Tibial nerve (tissue), 4 donors: ENCODE measurements at regions not wholly inside any gene's neighbourhood (a gene's known extent, or its start where the extent isn't known, plus 50 kb on each side); places are given as distances from the start of the nearest gene placed in this dataset.

Source experiments
- DNase-seq, 2 donors: peaks; one replicate each; pipeline ENCODE4 v3.0.0-alpha.2; 2019; ENCODE audit warnings: low spot score in 2 of 2
- H3K27ac ChIP-seq, 4 donors: fragments of 200-600 bp; sonication (generic) in 3 of 4; one replicate each; pipeline ENCODE4 v1.5.1; 2017 to 2019; ENCODE audit warnings: mild to moderate bottlenecking in 1 of 4
- H3K27me3 ChIP-seq, 2 donors: fragments of 200-600 bp; sonication (generic) in 1 of 2; one replicate each; pipeline versions ENCODE4 v1.5.1 to v1.6.0; 2017 to 2019
- H3K36me3 ChIP-seq, 3 donors: fragments of 200-600 bp; sonication (generic); one replicate each; pipeline ENCODE4 v1.5.1; 2018 to 2019
- H3K4me1 ChIP-seq, 4 donors: fragments of 200-600 bp; sonication (generic) in 3 of 4; one replicate each; pipeline ENCODE4 v1.5.1; 2017 to 2019
- H3K4me3 ChIP-seq, 4 donors: fragments of 200-600 bp; sonication (generic) in 3 of 4; one replicate each; pipeline ENCODE4 v1.5.1; 2017 to 2019; ENCODE audit warnings: mild to moderate bottlenecking in 1 of 4, moderate library complexity in 1 of 4
- H3K9me3 ChIP-seq, 4 donors: fragments of 200-600 bp; sonication (generic) in 3 of 4; one replicate each; pipeline ENCODE4 v1.5.1; 2017 to 2019
- EP300 ChIP-seq, 2 donors: sonication (generic); formaldehyde crosslinking; IDR thresholded peaks; one replicate each; pipeline ENCODE4 v1.6.1; 2017; ENCODE audit warnings: antibody characterized with exemption in 2 of 2, mild to moderate bottlenecking in 1 of 2
- POLR2A ChIP-seq, 2 donors: fragments of 450-650 bp; IDR thresholded peaks; one replicate each; pipeline ENCODE4 v1.6.1; 2017; ENCODE audit warnings: antibody characterized with exemption in 2 of 2, mild to moderate bottlenecking in 2 of 2, moderate library complexity in 2 of 2
- WGBS, 2 donors: methylation state at CpG; one replicate each; pipeline ENCODE4 v1.1.5; 2018; 5-methylcytosine and 5-hydroxymethylcytosine counted together
- TF ChIP-seq, protein P1 (sequence below), 5 experiments: fragments of 200-600 bp in 3 of 5; fragments of 450-650 bp in 2 of 5; sonication (generic) in 3 of 5; IDR thresholded peaks; one replicate each; pipeline ENCODE4 v1.5.1; 2016 to 2019; ENCODE audit warnings: antibody characterized with exemption in 5 of 5, mild to moderate bottlenecking in 3 of 5, moderate library complexity in 2 of 5

DNA sequence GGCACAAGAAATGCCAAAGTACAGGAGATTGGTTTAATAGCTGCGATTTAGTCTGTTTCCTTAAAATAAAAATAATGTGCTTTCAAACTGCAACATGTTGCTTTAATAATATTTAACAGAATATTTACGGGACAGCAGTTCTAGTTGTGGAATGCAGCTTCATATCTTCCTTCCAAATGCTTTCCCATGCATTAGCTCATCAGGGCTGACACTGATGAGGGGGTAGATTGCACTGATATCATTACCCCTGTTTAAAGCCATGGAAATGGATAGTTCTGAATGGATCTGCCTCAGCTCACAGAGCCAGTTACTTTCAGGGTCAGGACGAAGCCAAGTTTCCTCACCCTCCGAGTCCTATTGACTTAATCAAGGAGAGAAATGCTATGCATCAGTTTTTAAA, 93.2 kb upstream of the OSMR start:
- Histone ChIP-seq H3K9me3 (no peaks in the 10 kb centered on the region), H3K36me3 (no peaks in the 10 kb centered on the region), H3K27me3 (no peaks in the 10 kb centered on the region), H3K4me3 (no peak overlapping the region), H3K4me1 (peaks cover 0 to 4% (median 0%) of the 10 kb centered on the region in 4 donors), H3K27ac (no peak overlapping the region)
- no peak for TF ChIP-seq POLR2A (IDR thresholded peaks at IDR 0.05)
- TF ChIP-seq EP300 (IDR thresholded peaks at IDR 0.05) = no peak
- TF ChIP-seq, protein P1, sequence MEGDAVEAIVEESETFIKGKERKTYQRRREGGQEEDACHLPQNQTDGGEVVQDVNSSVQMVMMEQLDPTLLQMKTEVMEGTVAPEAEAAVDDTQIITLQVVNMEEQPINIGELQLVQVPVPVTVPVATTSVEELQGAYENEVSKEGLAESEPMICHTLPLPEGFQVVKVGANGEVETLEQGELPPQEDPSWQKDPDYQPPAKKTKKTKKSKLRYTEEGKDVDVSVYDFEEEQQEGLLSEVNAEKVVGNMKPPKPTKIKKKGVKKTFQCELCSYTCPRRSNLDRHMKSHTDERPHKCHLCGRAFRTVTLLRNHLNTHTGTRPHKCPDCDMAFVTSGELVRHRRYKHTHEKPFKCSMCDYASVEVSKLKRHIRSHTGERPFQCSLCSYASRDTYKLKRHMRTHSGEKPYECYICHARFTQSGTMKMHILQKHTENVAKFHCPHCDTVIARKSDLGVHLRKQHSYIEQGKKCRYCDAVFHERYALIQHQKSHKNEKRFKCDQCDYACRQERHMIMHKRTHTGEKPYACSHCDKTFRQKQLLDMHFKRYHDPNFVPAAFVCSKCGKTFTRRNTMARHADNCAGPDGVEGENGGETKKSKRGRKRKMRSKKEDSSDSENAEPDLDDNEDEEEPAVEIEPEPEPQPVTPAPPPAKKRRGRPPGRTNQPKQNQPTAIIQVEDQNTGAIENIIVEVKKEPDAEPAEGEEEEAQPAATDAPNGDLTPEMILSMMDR (IDR thresholded peaks at IDR 0.05) = no peak
- WGBS, 2 donors = 83 to 84% methylated on average over 4 of the region's 4 CpGs
- DNase-seq = no peak

DNA sequence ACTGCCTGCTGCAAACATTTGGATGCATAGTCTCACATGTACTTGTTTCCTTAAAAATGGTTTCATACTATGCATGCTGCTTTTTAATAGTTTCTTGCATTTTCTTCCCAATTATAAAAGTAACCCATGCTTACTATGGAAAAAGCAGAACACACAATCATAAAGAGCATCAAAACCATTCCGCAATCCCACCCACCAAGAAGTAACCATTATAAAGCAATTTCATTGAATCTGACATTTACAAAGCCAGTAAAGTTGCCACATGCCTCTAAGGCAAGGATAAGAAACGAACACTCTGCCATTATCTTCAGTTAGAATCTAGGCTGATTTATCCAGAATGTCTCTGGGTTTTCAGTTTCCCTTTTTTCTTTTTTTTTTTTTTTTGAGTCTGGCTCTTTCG, 92.7 kb upstream of the OSMR start:
- no peak for DNase-seq
- TF ChIP-seq POLR2A (IDR thresholded peaks at IDR 0.05) (no peak), EP300 (IDR thresholded peaks at IDR 0.05) (no peak)
- TF ChIP-seq, protein P1 (IDR thresholded peaks at IDR 0.05) = no peak
- H3K4me3 ChIP-seq = no peak overlapping the region
- peaks cover 0 to 5% (median 0%) of the 10 kb centered on the region in 4 donors for H3K4me1 ChIP-seq
- no peaks in the 10 kb centered on the region for H3K9me3 ChIP-seq
- no peak overlapping the region for H3K27ac ChIP-seq
- no peaks in the 10 kb centered on the region for H3K36me3 ChIP-seq
- H3K27me3 ChIP-seq = no peaks in the 10 kb centered on the region
- WGBS, 2 donors = 81 to 84% methylated on average over 3 of the region's 3 CpGs

DNA sequence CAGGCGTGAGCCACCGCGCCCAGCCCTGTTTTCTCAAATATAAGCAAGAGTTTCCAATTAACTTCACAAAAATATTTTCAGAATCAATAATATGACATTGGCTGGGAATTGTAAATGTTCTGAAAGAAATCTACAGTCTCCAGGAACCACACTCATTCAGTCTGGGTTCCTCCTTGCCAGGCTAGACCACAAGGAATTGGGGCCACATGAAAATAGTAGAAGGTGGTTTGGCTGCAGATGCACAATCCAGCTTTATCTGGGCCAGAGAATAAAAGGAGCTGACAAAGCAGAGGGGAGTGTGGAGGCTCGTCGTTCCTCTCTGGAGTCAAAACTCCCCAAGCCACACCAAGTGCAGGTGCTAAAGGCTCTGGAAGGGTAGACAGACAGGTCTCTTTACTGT, 92.0 kb upstream of the OSMR start:
- TF ChIP-seq, protein P1 (IDR thresholded peaks at IDR 0.05) = no peak
- no peak for TF ChIP-seq EP300 (IDR thresholded peaks at IDR 0.05)
- no peak for TF ChIP-seq POLR2A (IDR thresholded peaks at IDR 0.05)

DNA sequence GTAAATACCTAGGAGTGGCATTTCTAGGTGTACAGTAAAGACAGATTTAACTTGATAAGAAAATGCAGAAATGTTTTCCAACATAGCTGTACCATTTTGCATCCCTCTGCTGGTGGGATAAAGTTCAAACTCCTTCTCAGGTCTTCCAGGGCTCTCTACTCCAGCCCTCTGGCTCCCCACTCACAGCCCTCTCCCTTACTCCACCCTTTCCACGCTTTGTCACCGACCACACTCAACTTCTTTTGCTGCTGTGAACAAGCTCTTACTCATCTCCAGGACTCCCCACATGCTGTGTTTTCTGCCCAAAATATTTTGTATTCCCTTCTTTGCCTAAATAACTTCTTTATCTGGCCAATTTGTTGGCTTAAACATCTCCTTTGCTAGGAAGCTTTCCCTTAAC, 90.6 kb upstream of the OSMR start:
- TF ChIP-seq POLR2A (IDR thresholded peaks at IDR 0.05) = no peak
- TF ChIP-seq EP300 (IDR thresholded peaks at IDR 0.05) = no peak
- TF ChIP-seq, protein P1 (IDR thresholded peaks at IDR 0.05) = no peak
- Histone ChIP-seq H3K4me3 (no peak overlapping the region), H3K4me1 (peaks cover 0 to 16% (median 0%) of the 10 kb centered on the region in 4 donors), H3K27me3 (no peaks in the 10 kb centered on the region), H3K36me3 (no peaks in the 10 kb centered on the region), H3K27ac (no peak overlapping the region), H3K9me3 (no peaks in the 10 kb centered on the region)
- WGBS, 2 donors = 53 to 59% methylated on average over 2 of the region's 2 CpGs
- DNase-seq = no peak

More for the DNA sequence above, 92.0 kb upstream of the OSMR start:
- peaks cover 0 to 7% (median 0%) of the 10 kb centered on the region in 4 donors for H3K4me1 ChIP-seq
- H3K4me3 ChIP-seq = no peak overlapping the region
- DNase-seq = no peak
- no peaks in the 10 kb centered on the region for H3K36me3 ChIP-seq
- WGBS, 2 donors = 72 to 82% methylated on average over 5 of the region's 5 CpGs
- H3K27ac ChIP-seq = no peak overlapping the region
- H3K9me3 ChIP-seq = no peaks in the 10 kb centered on the region
- no peaks in the 10 kb centered on the region for H3K27me3 ChIP-seq

DNA sequence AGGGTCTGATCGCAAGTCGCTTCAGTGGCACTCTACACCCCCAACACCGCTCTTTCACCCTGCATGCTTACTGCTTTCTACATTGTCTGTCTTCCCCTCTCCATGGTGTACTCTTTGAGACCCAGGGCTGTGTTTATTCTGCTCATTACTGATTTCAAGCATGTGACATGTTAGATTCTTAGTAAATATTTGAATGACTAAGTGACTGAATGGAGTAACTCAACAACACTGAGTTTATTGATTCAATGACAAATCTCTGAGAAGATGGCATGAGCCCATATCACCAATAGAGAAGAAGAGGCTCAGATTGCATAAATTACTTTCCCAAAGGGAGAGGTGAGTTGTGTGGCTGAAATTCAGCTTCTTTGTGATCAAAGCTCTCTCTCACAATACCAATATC, 89.7 kb upstream of the OSMR start:
- DNase-seq = no peak
- TF ChIP-seq EP300 (IDR thresholded peaks at IDR 0.05) (no peak), POLR2A (IDR thresholded peaks at IDR 0.05) (no peak)
- TF ChIP-seq, protein P1 (IDR thresholded peaks at IDR 0.05) = no peak
- no peak overlapping the region for H3K4me3 ChIP-seq
- H3K9me3 ChIP-seq = no peaks in the 10 kb centered on the region
- H3K4me1 ChIP-seq = peaks cover 0 to 16% (median 0%) of the 10 kb centered on the region in 4 donors
- no peaks in the 10 kb centered on the region for H3K27me3 ChIP-seq
- no peak overlapping the region for H3K27ac ChIP-seq
- 79 to 96% methylated on average over 3 of the region's 3 CpGs for WGBS, 2 donors
- H3K36me3 ChIP-seq = no peaks in the 10 kb centered on the region
